B cell (primary cell): ENCODE measurements at regions not wholly inside any gene's neighbourhood (a gene's known extent, or its start where the extent isn't known, plus 50 kb on each side); places are given as distances from the start of the nearest gene placed in this dataset.

Source experiments
- ATAC-seq: fragments of 200-7000 bp; cut with Tn5 transposase; one replicate; pipeline ENCODE4 v1.10.0; 2021; ENCODE audit warnings: low read depth, mild to moderate bottlenecking, moderate number of reproducible peaks, moderate library complexity
- CTCF ChIA-PET: fragments of 350-600 bp; sonication (Branson Sonifier 250); formaldehyde crosslinking; loops from one replicate; lab custom pipeline; 2021; ENCODE audit warnings: antibody characterized with exemption, inconsistent platforms; lab: Charles Lee
- POLR2A ChIA-PET: fragments of 350-600 bp; sonication (Branson Sonifier 250); formaldehyde crosslinking; loops from one replicate; lab custom pipeline; 2021; ENCODE audit warnings: antibody characterized with exemption; lab: Charles Lee
- DNase-seq: peaks from one replicate; pipeline ENCODE4 v3.0.0; 2013
- H2AFZ ChIP-seq: 2 replicates; pipeline ENCODE4 v1.6.1; 2012; ENCODE audit warnings: mild to moderate bottlenecking, low read depth, low read length; ENCODE audit not compliant: insufficient read depth, poor library complexity, severe bottlenecking
- H3K27ac ChIP-seq, 2 donors: 1 replicate in 1 of 2; 2 replicates in 1 of 2; pipeline ENCODE4 v1.5.1; 2012 to 2013; ENCODE audit warnings: low read length in 2 of 2, mild to moderate bottlenecking in 2 of 2, moderate library complexity in 1 of 2
- H3K27me3 ChIP-seq, 4 experiments: fragments of 200-600 bp in 1 of 4; sonication (generic) in 1 of 4; replicated peaks in 1 of 4; 1 replicate in 2 of 4; 2 replicates in 2 of 4; pipeline versions ENCODE4 v1.6.1 to v1.7.0; 2013 to 2016; ENCODE audit warnings: low read length in 3 of 4, mild to moderate bottlenecking in 2 of 4, mixed read lengths in 1 of 4, moderate library complexity in 1 of 4; ENCODE audit not compliant: insufficient read depth in 4 of 4, control insufficient read depth in 3 of 4; ENCODE audit errors: control extremely low read depth in 1 of 4
- H3K36me3 ChIP-seq, 2 experiments: replicated peaks in 1 of 2; 1 replicate in 1 of 2; 2 replicates in 1 of 2; pipeline versions ENCODE4 v1.6.1 to v1.7.1; 2013; ENCODE audit warnings: low read length in 1 of 2; ENCODE audit not compliant: insufficient read depth in 2 of 2, control insufficient read depth in 1 of 2; ENCODE audit errors: control extremely low read depth in 1 of 2, extremely low read depth in 1 of 2
- H3K4me1 ChIP-seq, 2 donors: fragments of 200-600 bp in 1 of 2; sonication (generic) in 1 of 2; 1 replicate in 1 of 2; 2 replicates in 1 of 2; pipeline versions ENCODE4 v1.5.1 to v1.6.1; 2013 to 2017; ENCODE audit warnings: low read length in 2 of 2; ENCODE audit not compliant: control insufficient read depth in 2 of 2, insufficient read depth in 2 of 2
- H3K4me2 ChIP-seq: replicated peaks from 2 replicates; pipeline ENCODE3; 2012; ENCODE audit warnings: mild to moderate bottlenecking, low read depth, low read length; ENCODE audit not compliant: poor library complexity, severe bottlenecking
- H3K4me3 ChIP-seq, 5 experiments: fragments of 200-600 bp in 1 of 5; sonication (generic) in 1 of 5; 1 replicate in 3 of 5; 2 replicates in 2 of 5; pipeline versions ENCODE4 v1.5.1 to v1.7.0; 2011 to 2016; ENCODE audit warnings: low read length in 4 of 5, mild to moderate bottlenecking in 4 of 5, low read depth in 2 of 5, control low read depth in 1 of 5, moderate library complexity in 1 of 5; ENCODE audit not compliant: insufficient read depth in 1 of 5; ENCODE audit errors: control extremely low read depth in 1 of 5, extremely low read depth in 1 of 5
- H3K79me2 ChIP-seq: fragments of 200-600 bp; sonication (generic); one replicate; pipeline ENCODE4 v1.6.0; 2016; ENCODE audit warnings: low read length; ENCODE audit not compliant: control insufficient read depth, insufficient read depth
- H3K9ac ChIP-seq: fragments of 200-600 bp; sonication (generic); 2 replicates; pipeline ENCODE4 v1.6.1; 2017; ENCODE audit warnings: mild to moderate bottlenecking, low read length, moderate library complexity
- H3K9me3 ChIP-seq, 3 donors: one replicate each; pipeline versions ENCODE4 v1.6.1 to v1.7.1; 2013; ENCODE audit warnings: low read length in 2 of 3; ENCODE audit not compliant: control insufficient read depth in 2 of 3, insufficient read depth in 1 of 3; ENCODE audit errors: control extremely low read depth in 1 of 3
- H4K20me1 ChIP-seq: 2 replicates; pipeline ENCODE4 v1.6.0; 2012; ENCODE audit warnings: mild to moderate bottlenecking, low read length; ENCODE audit not compliant: insufficient read depth, control insufficient read depth, poor library complexity, severe bottlenecking
- H3K27ac Mint-ChIP-seq: one replicate; pipeline ENCODE4 v1.8.0; 2021; ENCODE audit warnings: mixed read lengths
- H3K27me3 Mint-ChIP-seq: one replicate; pipeline ENCODE4 v1.8.0; 2021; ENCODE audit warnings: mixed read lengths
- H3K4me1 Mint-ChIP-seq: one replicate; pipeline ENCODE4 v1.8.0; 2021; ENCODE audit warnings: mixed read lengths
- H3K4me3 Mint-ChIP-seq: one replicate; pipeline ENCODE4 v1.8.0; 2021; ENCODE audit warnings: mixed read lengths
- H3K9me3 Mint-ChIP-seq: one replicate; pipeline ENCODE4 v1.8.0; 2022; ENCODE audit warnings: mixed read lengths; ENCODE audit not compliant: insufficient read depth
- EZH2 ChIP-seq: IDR thresholded peaks from 2 replicates; pipeline ENCODE4 v1.6.1; 2012; ENCODE audit warnings: borderline replicate concordance, low read depth, mild to moderate bottlenecking, moderate library complexity, low read length; ENCODE audit not compliant: insufficient read depth, poor library complexity, severe bottlenecking
- WGBS: methylation state at CpG from one replicate; pipeline ENCODE4 v1.1.5; 2013; ENCODE audit warnings: missing lambda C conversion rate; ENCODE audit not compliant: insufficient coverage; 5-methylcytosine and 5-hydroxymethylcytosine counted together
- intact Hi-C: fragments of 100-400 bp; cut with micrococcal nuclease; formaldehyde crosslinking; loops from one replicate; pipeline ENCODE4 v1.10.0; 2022
- TF ChIP-seq, protein P1 (sequence below): fragments of 200-600 bp; IDR thresholded peaks from one replicate; pipeline ENCODE4 v1.8.0; 2022; ENCODE audit warnings: antibody characterized with exemption, mild to moderate bottlenecking

DNA sequence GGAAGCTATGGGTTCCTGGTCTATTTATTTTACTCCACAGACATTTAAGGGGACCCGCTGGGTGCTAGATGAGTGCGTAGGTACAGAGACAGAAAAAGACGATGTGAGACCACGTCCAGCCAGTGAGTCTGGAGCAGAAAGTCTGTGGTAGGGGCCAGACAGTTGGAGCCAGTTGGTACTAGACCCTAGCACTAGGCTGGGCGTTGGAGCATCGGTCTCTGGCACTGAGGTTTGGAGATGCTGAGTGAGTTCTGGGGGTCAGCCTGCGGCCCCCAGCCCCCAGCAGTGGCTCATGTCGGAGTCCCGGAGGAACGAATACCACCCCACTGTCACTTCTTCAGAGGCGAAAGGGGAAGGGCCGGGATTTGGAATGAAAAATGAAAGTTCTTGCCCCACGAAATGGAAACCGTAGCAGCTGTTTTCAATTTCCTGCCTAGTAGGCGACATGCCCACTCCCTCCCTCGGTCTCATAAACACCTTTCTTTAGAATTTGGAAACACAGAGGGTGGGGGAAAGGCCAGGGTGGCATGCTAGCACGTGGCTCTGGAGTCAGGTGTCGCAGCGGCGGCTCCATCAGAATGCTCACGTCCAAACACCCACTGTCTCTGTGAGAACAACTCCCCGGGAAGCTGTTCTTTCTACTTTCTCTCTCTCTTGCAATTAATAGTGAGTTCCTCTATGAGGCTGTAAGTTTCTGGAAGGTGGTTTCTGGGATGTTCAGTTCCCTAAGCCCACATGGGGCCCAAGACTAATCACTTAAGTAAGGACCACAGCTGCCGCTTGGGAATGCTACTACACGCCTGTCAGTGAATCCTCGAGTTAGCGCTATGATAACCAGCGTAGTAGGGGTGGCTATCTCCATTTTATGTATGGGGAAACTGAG lies 96.8 kb downstream of the IRF8 start:
- Histone ChIP-seq H3K9me3 (peaks cover 0 to 3% (median 0%) of the 10 kb centered on the region in 3 donors), H3K4me3 (peak overlapping the region in 4 of 5 experiments; percentile 6 to 58 (median 42)), H4K20me1 (no peaks in the 10 kb centered on the region), H3K79me2 (no peaks in the 10 kb centered on the region), H3K4me2 (peak overlapping the region; percentile 73), H3K9ac (peak overlapping the region; percentile 48), H3K27me3 (no peaks in the 10 kb centered on the region), H3K36me3 (no peaks in the 10 kb centered on the region), H2AFZ (peak overlapping the region; percentile 56), H3K27ac (peak overlapping the region; percentile 67 to 75), H3K4me1 (peaks cover 72 to 91% of the 10 kb centered on the region in 2 donors)
- H3K4me3 Mint-ChIP-seq, result peak overlapping the region; percentile 86
- DNase-seq, result peak; percentile 78
- ChIA-PET CTCF (interaction anchor here (0.6 to 23.4 kb wide), 10 partner anchors 9 to 234 kb away, joined by 3 to 433 read pairs (median 3); no protein-coding TSS in a partner anchor), POLR2A (interaction anchor here (0.5 to 1.1 kb wide), 5 partner anchors 16 to 251 kb away, joined by 3 to 6 read pairs (median 3); no protein-coding TSS in a partner anchor)
- H3K27ac Mint-ChIP-seq, result peak overlapping the region; percentile 97
- ATAC-seq, result peak; percentile 51
- no peaks in the 10 kb centered on the region for H3K27me3 Mint-ChIP-seq
- no peak for TF ChIP-seq EZH2
- TF ChIP-seq, protein P1, sequence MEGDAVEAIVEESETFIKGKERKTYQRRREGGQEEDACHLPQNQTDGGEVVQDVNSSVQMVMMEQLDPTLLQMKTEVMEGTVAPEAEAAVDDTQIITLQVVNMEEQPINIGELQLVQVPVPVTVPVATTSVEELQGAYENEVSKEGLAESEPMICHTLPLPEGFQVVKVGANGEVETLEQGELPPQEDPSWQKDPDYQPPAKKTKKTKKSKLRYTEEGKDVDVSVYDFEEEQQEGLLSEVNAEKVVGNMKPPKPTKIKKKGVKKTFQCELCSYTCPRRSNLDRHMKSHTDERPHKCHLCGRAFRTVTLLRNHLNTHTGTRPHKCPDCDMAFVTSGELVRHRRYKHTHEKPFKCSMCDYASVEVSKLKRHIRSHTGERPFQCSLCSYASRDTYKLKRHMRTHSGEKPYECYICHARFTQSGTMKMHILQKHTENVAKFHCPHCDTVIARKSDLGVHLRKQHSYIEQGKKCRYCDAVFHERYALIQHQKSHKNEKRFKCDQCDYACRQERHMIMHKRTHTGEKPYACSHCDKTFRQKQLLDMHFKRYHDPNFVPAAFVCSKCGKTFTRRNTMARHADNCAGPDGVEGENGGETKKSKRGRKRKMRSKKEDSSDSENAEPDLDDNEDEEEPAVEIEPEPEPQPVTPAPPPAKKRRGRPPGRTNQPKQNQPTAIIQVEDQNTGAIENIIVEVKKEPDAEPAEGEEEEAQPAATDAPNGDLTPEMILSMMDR, result no peak
- 46% methylated on average over 21 of the region's 27 CpGs for WGBS
- intact Hi-C loops, result loop anchor here (2.0 kb wide), 1 partner anchor 21 kb away; no protein-coding TSS in a partner anchor
- peaks cover 75% of the 10 kb centered on the region for H3K4me1 Mint-ChIP-seq
- no peaks in the 10 kb centered on the region for H3K9me3 Mint-ChIP-seq
